GM06990 (cell line): ENCODE measurements at regions not wholly inside any gene's neighbourhood (a gene's known extent, or its start where the extent isn't known, plus 50 kb on each side); places are given as distances from the start of the nearest gene placed in this dataset.

Source experiments
- DNase-seq: peaks from one replicate; pipeline ENCODE4 v3.0.0-alpha.2; 2011; ENCODE audit not compliant: insufficient read length; ENCODE audit errors: extremely low read depth
- H3K27me3 ChIP-seq: replicated peaks from 2 replicates; pipeline ENCODE4 v1.6.0; 2011; ENCODE audit warnings: low read length; ENCODE audit not compliant: control insufficient read depth, insufficient read depth
- H3K36me3 ChIP-seq: 2 replicates; pipeline ENCODE4 v1.5.1; 2011; ENCODE audit warnings: low read length; ENCODE audit not compliant: control insufficient read depth, insufficient read depth
- H3K4me3 ChIP-seq: replicated peaks from 2 replicates; pipeline ENCODE4 v1.5.1; 2011; ENCODE audit warnings: low read depth, mild to moderate bottlenecking, control low read depth, low read length
- CTCF ChIP-seq: IDR thresholded peaks from 2 replicates; pipeline ENCODE4 v1.5.1; 2011; ENCODE audit warnings: low read length, control low read depth, mild to moderate bottlenecking, inconsistent platforms; ENCODE audit not compliant: insufficient read depth, poor library complexity, severe bottlenecking

GRCh38 chr3:59698091-59698490 lies 648.3 kb upstream of the CFAP20DC start:
- Histone ChIP-seq H3K36me3 (no peaks in the 10 kb centered on the region), H3K27me3 (no peaks in the 10 kb centered on the region), H3K4me3 (no peak overlapping the region)
- no peak for DNase-seq
- no peak for TF ChIP-seq CTCF

GRCh38 chr3:59696783-59697182 lies 647.0 kb upstream of the CFAP20DC start:
- TF ChIP-seq CTCF, result no peak
- Histone ChIP-seq H3K36me3 (no peaks in the 10 kb centered on the region), H3K4me3 (no peak overlapping the region), H3K27me3 (no peaks in the 10 kb centered on the region)
- DNase-seq, result no peak

- TF ChIP-seq CTCF, result no peak
- Histone ChIP-seq H3K4me3 (no peak overlapping the region), H3K36me3 (no peaks in the 10 kb centered on the region), H3K27me3 (no peaks in the 10 kb centered on the region)
- DNase-seq, result no peak
Observed at GRCh38 chr3:59695860-59696259, 646.0 kb upstream of the CFAP20DC start.

GRCh38 chr3:59692117-59692516 lies 642.3 kb upstream of the CFAP20DC start:
- Histone ChIP-seq H3K36me3 (no peaks in the 10 kb centered on the region), H3K4me3 (no peak overlapping the region), H3K27me3 (no peaks in the 10 kb centered on the region)
- no peak for TF ChIP-seq CTCF
- DNase-seq, result no peak

- H3K4me3 ChIP-seq, result no peak overlapping the region
- no peak for DNase-seq
- H3K27me3 ChIP-seq, result no peaks in the 10 kb centered on the region
- H3K36me3 ChIP-seq, result no peaks in the 10 kb centered on the region
- no peak for TF ChIP-seq CTCF
Observed at GRCh38 chr3:59690886-59691285, 641.1 kb upstream of the CFAP20DC start.

- TF ChIP-seq CTCF, result no peak
- no peak for DNase-seq
- Histone ChIP-seq H3K27me3 (no peaks in the 10 kb centered on the region), H3K4me3 (no peak overlapping the region), H3K36me3 (no peaks in the 10 kb centered on the region)
Observed at GRCh38 chr3:59688636-59689035, 638.8 kb upstream of the CFAP20DC start.
